GM21529 (cell line): ENCODE measurements at regions not wholly inside any gene's neighbourhood (a gene's known extent, or its start where the extent isn't known, plus 50 kb on each side); places are given as distances from the start of the nearest gene placed in this dataset.

Experiments used
- ATAC-seq: cut with Tn5 transposase; IDR thresholded peaks from one replicate; pipeline ENCODE4 v1.9.1; 2021; ENCODE audit not compliant: unreplicated experiment

DNA sequence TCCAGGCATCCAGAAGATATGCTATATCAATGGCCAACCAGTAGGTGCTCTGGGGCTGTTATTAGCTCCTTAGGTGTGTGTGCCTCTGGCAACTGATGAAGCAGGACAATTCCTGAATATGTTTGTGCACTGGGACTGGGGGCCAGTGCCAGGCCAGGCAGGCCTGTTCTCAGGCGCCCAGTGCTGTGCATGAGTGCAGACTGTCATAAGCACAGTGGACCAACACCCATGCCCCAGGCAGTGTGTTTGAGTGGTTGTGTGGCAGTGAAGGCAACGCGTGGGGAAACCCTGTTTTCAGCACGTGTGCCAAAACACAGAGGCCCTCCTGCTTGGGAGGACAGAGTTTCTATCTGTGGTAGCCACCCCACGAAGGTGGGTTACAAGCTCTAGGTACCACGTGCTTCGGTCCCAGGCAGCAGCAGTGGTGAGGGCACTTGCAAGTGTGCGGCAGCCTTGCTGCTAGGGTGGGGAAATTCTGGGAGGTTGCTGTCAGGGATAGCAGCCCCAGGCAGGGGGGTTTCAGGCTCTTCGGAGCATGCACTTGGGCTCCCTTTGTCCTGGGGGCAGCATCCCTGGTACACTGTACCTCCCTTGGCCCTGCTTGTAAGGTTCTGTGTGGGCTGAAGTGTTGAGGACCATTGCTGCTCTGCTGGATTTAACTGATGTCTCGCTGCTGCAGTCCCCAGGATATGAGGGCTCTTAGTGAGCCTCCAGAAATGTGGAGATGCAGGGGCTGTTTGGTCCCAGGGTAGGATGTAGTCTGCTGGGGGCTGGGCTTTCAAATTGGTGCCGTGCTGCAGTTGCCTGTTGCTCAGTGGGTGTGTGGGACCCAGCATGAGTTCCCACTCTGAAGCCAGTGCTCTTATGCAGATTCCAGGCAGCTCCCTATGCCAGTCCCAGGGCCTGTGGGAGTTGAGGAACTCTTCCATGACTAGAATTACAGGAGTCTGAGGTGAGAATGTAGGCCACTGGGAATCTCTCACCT is 280.9 kb downstream of the RPRM start:
- ATAC-seq, result no peak

DNA sequence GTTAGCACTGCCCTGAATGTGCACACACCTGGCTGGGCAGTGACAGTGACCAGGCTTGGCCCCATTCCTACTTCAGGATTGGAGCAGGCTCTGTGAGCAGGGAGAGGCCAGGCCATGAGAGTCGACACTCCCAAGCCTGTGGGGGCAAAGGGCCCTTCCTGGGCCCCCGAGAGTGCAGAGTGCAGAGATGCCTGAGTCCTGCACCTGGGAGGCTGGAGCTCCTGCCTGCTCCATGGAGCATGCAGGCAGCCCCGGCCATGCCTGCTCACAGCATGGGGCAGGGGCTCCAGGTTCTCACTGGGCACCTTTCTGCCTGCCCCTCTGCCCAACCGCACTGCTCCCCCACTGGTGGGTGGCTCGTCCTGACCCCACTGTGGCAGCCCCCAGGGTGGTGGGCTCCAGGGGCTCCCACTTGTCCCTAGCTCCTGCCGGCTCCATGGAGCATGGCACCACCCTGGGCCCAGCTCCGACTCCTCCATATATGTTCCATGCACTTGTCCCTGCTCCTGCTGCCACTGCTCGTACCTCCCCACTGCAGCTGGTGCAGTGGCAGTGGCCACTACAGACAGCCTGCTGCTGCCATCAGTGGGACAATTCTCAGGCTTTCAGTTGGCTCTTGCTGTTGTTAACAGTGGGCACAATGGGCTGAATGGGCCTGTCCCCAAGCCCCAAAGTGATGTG is 282.0 kb downstream of the RPRM start:
- no peak for ATAC-seq

DNA sequence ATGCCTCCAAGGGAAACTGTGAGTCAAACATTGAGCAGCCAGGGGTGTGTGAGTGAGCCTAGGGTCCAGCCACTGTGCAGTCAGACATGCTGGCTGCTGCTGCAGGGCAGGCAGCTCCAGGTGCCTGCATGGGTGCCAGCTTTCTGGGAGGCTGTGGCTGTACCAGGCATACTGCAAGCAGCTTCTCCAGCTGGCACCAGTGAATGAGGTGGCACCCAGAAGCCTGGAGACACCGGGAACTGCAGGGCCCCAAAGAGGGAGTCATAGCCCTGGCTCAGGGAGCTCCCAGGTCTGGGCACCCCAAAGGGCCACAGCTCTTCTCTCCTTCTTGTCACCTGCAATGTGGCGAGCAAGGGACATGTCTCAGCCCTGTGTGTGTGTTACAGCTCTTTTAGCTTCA is 283.2 kb downstream of the RPRM start:
- ATAC-seq, result no peak

DNA sequence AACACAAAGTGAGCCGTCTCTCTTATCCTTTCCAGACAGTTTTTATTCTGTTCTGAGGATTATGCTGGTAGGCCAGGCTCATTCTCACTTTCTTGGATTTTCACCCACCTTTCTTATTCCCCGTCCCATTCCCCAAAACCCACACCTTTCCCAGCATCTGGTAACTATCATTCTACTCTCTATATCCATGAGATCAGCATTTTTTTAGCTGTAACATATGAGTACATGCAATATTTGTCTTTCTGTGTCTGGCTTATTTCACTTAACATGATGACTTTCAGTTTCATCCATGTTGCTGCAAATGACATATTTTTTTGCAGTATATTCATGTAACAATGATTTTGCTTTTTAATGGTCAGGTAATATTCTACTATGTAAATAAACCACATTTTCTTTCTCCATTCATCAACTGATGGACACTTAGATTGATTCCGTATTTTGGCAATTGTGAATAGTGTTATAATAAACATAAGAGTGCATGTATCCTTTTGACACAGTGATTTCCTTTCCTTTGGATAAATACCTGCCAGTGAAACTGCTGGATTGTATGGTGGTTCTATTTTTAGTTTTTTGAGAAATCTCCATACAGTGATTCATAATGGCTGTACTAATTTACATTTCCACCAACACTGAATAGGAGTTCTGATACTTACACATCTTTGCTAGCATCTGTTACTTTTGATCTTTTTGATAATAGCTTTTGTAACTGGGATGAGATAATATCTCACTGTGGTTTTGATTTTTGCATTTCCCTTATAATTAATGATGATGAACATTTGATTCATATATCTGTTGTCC is 289.3 kb downstream of the RPRM start:
- ATAC-seq, result no peak

DNA sequence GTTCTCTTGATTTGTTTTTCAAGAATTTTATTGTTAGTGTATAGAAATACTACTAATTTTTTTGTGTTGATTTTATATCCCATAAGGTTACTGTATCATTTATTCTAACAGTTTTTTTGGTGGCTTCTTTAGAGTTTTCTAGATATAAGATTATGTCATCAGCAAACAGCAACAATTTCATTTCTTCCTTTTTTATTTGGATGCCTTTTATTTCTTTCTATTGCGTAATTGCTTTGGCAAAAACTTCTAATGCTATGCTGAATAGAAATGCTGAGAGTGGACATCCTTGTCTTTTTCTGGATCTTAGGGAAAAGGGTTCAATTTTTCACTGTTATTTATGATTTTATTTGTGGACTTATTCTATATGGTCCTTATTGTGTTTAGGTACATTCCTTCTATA is 298.8 kb downstream of the RPRM start:
- ATAC-seq, result no peak

DNA sequence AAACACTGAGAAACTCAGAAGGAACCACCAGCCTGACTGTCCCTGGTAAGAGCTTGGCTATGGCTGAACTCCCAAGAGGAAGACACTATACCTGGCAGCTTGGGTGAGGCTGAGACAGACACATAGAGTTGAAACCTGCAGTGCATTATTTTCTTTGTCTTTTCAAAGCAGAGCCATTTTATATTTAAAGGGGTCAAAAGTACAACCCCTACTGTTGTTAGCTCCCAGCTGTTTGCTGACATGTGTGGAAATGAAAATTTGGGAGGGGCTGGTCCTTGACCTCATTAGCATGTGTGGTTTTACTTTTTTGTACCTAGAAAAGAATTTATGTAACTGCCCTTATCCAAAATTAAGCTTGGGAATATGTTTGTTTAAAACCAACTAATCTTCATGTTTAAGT is 309.0 kb downstream of the RPRM start:
- ATAC-seq, result no peak

DNA sequence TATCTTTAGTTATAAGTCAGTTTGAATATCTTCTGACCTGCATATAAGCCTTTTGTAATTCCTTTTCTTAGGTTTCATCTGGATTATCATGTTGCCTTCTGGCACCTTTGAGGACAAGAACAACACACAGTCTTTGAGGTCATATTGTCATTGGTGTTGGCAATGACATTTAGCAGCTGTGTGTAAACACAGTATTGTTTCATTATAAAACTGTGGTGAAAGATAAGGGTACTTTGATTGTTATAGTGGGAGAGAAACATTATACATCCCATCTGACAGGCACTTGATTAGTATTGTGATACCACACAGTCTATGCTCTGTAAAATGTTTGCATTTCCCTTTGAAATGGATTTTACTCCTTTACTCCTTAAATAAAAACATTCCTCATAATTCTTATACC is 313.5 kb downstream of the RPRM start:
- no peak for ATAC-seq

DNA sequence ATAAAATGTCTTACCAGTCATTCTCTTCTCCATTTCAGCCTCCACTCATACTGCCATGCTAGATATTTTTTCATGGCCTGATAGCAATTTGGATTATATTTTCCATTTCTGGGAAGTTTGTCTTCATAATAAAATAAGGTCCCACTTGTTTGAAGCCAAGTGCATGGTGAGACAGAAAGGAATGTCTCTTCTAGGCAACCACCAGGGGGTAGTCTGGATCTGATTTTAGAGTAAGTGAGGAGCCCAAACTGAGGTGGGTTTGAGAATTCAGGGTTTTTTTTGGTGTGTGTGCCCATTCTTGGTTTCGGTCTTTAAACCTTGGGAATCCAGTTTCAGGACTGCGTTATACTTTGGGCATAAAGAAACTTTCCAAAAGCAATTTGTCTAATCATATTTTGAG is 315.5 kb downstream of the RPRM start:
- peak; percentile 53 for ATAC-seq

DNA sequence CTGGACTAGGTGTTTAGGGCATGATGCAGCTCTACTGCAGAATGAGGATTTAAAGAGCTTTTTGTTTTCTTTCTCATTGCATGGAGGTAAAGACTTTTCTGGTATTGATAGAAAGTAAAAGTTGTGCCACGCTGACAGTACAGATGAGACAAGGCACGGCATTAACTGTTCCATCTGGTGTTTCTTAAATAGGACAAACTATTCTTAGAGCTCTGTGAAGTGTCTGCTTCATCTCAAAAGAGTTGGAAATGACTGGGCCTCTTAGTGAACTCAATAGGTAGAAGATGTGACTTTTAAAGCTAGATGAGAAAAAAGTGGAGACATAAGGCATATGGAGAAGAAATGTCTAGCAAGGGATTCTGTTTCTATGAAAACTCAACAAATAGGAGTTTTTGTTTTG is 321.8 kb downstream of the RPRM start:
- no peak for ATAC-seq

DNA sequence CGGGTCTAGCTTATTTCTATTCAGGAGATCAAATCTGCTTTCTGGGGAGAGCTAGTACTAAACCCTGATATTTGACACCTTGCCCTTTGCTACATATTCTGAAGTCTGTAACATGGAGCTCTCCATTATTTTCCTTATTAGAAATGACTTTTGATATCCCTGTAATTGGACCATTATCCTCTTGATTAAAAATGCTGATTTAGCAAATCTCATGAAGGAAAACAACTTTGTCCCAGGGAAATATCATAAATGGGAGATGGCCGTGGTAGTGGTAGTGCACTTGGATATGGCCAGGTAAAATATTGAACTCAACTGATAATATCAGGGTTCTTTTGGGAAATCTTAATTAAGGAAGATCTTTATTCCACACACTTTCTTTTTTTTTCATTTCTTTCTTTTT is 326.5 kb downstream of the RPRM start:
- ATAC-seq, result no peak

DNA sequence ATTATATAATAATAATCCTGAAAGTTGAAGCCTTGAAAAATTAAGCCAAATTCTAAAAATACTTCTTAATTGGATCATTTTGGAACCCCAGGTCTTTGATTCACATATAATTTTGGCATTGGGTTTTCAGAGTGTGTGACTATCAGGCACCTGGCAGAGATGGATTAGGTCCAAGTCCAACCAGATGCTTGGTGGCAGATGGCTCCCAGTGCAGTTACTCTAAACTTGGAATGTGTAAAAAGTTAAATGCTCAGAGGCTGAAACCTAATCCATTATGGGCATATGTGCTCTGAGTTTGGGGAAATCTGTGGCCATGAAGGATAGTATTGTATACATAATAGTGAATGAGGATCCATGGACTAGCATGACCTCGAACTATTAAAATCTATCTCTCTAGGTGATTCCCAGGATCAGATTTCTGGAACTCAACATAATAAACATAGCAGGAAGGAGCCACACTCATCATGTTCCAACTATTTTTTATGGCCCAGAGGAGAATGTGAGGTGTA is 333.0 kb downstream of the RPRM start:
- no peak for ATAC-seq

DNA sequence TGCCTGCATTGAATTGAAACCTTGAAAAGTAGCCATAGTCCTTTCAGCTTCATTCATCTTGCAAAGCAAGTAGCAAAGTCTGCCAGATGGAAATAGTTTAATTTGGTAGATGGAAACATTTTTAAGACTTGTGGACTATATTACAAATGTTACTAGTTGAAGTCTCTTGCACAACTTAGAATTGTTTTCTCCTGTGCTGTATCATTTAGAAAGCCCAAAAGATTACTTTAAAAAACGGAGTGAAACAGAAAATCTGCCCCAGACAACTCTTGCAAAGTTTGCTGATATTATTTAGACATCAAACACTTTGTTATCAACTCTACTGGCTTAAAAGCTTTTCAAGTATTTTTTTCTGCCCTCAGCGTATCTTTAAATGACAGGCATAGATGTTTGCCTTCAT is 335.0 kb downstream of the RPRM start:
- no peak for ATAC-seq

DNA sequence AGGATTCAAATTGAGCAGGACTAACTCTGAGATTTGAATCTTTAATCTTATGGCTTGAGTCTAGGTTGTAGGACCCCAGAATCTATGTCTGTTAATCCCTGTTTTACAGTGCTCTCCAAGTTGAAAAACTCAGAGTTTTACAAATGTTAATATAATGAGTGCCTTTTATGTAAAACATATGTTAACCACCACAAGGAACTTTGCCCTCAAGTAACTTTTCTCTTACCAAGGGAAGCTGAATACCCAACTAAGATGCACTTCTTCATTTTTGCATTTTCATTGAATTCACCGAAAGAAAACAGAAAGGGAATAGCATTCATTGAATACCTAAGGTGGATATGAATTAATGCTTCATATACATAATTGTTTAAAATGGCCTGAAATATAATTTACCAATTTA is 338.1 kb downstream of the RPRM start:
- no peak for ATAC-seq

DNA sequence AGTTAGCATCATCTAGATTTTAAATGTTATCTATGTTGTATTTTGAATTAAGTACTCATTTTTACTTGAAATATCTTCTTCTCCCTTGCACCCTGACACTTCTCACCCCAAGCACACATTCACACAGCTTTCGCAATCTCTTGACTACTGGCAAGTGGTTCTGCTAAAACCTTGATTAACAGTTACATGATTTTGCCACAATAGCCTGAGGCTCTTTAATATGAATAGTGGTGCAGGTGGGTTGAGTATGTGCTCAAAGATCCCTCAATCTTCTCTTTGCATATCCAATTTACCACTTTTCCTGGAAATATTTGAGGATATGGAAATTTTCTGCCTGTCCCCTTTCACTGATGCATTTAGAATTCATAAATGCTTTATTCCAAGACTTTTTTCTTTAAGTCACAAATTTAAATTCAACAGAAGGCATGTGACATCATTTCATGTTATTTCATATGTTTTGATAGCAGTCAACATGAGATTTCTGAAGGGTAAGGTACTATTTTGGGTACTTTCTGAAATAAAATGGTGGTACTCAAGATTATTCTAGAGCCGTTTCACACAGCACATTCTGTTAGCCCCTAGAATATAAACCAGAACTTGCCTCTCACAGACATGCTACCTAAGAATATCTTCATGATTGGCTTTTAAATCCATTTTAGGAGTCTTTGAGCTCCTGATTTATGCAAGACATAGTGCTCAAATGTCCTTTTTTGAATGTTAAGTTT is 339.7 kb downstream of the RPRM start:
- ATAC-seq, result no peak

DNA sequence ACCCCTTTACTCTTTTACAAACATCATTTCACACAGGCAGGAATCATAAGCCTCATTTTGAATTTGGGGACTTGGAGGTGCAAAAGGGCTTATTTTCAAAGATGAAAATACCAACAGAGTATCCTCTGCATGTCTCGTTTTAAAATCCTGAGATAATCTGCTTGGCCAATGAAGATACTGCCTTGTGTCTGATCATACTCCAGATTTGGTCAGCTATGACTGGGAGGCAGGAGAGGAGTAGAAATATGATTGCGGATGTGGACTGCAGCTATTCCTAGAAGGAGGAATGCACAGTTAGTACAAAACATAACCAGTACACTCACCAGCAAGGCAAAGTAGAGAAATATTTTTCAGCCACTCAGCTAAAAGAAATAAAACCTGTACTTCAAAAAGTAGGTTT is 342.3 kb downstream of the RPRM start:
- no peak for ATAC-seq

DNA sequence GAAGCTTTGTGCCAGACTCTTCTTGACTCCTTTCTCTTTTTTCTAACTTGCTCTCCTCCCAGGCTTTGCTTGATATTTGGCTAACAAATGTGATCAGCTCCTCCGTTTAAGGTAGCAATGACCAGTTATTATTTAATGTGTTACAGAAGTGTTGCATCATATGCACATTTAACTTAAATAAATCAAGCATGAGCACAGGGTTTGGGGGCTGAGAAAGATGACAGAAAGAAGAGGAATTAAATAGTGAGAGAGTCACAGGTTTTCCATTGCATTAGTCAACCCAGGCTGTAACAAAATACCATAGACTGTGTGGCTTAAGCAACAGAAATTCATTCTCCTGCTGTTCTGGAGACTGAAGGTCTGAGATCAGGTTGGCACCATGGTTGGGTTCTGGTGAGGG is 343.8 kb downstream of the RPRM start:
- no peak for ATAC-seq

DNA sequence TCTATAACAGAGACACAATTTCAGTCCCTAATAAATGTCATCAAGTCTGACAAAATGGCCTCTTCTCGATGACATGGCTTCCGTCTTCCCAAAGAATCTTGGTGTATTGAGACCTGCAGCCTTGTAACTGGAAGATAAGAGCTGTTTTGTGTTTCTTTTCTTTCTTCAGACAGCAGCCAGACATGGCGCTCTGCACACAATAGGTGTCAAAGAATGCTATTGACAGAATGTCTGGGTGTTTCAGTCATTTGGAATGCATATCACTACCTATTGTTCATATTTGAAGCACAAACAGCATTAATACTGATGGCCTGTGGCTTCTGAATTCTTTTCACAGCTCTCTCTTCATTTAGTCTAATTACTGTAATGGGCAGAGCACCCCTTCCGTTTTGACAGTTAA is 344.8 kb downstream of the RPRM start:
- ATAC-seq, result no peak

DNA sequence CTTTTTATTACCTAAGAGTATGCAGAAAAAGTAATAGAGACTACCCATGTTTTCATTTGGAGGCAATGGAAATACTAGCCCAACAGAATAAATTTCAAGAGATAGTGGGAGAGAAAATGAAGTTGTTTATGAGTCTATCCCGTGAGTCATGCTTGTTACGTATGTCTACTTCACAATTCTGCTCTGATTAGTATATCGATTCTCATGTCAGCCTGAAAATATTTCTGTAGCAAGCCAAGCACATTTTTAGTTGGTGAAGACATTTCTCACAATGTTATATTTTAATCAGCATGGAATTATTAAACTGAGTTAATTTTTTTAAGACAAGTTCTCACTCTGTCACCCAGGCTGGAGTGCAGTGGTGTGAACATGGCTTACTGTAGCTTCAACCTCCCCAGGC is 346.1 kb downstream of the RPRM start:
- ATAC-seq, result no peak

DNA sequence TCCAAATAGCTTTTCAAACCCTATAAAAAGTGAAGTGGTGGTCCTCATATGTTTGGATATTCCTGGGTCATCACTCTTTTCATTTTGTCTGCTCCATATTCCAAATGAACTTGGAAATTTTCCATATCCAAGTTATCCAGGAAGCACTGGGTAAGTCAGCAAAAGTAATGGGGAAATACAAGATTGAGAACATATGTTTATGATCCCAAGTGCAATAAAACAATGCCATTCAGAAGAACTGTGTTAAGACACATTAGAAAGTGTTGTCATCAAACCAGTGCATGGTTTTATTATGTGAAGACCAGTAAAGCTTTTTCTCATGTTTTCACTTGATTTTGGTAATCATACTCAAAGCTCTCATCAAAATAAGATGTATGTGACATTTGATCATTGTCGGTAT is 363.4 kb downstream of the RPRM start:
- ATAC-seq, result no peak

DNA sequence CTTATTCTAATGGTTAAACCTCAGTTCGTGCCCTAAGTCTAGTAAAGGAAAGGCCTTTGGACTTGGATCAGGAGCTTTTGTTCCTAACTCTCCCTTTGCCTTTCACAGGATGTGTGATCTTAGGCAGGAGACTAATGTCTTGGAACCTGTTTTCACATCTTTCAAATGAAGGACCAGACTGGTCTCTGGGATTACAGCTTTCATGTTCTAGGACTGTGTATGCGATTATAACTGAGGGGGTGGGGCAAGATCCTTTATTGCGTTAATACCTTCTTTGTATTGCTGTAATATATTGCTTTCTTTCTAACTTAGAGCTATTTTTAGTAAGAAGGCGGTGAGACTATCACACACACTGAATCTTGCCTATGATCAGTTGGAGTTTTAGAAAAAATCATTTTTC is 368.1 kb downstream of the RPRM start:
- ATAC-seq, result no peak

DNA sequence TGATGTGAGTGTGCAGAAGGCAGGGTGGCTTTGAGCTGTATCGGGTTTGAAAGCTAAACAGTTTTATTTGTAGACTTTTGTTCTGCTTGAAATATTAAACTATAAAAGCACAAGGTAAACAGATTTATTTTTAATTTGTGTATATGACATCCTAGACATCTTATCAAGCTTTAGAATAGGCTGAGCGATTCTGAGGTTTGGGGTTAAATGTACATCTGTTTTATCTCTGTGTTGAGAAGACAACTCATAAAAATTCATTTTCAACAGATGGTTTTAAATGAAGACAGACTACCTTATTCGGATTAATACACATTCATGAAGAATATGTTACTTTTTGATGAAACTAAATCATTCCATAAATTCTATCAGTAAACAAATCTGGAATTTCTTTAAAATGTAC is 368.8 kb downstream of the RPRM start:
- ATAC-seq, result no peak
